IPS-15b (cell line): ENCODE measurements at regions not wholly inside any gene's neighbourhood (a gene's known extent, or its start where the extent isn't known, plus 50 kb on each side); places are given as distances from the start of the nearest gene placed in this dataset.

Source experiments
- H3K27me3 ChIP-seq: one replicate; pipeline ENCODE4 v1.6.1; 2013; ENCODE audit warnings: low read length; ENCODE audit not compliant: control insufficient read depth, insufficient read depth
- H3K36me3 ChIP-seq: one replicate; pipeline ENCODE4 v1.6.1; 2013; ENCODE audit warnings: low read length; ENCODE audit not compliant: control insufficient read depth, insufficient read depth
- H3K4me1 ChIP-seq: one replicate; pipeline ENCODE4 v1.6.1; 2013; ENCODE audit warnings: mild to moderate bottlenecking, low read length; ENCODE audit not compliant: control insufficient read depth, insufficient read depth
- H3K4me3 ChIP-seq: one replicate; pipeline ENCODE4 v1.5.1; 2013; ENCODE audit warnings: low read depth, low read length
- H3K9ac ChIP-seq: one replicate; pipeline ENCODE4 v1.6.1; 2013; ENCODE audit warnings: low read depth, mild to moderate bottlenecking, low read length
- H3K9me3 ChIP-seq: one replicate; pipeline ENCODE4 v1.6.1; 2013; ENCODE audit warnings: mild to moderate bottlenecking, low read length; ENCODE audit not compliant: control insufficient read depth, insufficient read depth

DNA sequence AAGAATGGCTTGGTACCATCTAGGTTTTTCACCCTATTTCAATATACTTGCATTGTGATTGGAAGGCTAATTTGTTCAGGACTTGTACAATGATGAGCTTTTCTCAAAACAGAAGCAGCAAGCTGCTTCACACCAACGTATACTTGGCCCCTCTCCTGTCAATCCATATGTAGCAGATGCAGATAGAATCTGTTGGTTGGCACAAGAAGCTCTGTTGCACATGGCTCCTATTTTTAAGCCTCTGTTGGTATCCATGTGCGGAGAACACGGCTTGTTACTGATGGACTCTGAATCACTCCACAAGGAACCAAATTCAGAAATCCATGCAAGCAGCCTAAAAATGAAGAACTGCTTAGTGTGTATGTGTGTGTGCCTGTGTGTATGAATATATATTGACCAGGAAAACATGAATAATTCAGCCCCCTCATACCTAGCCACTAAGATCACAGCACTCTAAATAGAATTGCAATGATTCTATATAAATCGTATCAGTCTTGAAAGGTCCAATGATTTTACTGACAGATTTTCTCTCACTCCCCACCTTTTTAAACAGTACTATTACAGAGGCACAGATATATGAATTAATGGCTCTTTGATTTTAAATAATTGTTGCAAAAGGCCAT is 258.4 kb upstream of the DPYD start:
- no peaks in the 10 kb centered on the region for H3K36me3 ChIP-seq
- H3K9ac ChIP-seq: no peak overlapping the region
- H3K27me3 ChIP-seq: no peaks in the 10 kb centered on the region
- no peaks in the 10 kb centered on the region for H3K9me3 ChIP-seq
- H3K4me1 ChIP-seq: no peaks in the 10 kb centered on the region
- H3K4me3 ChIP-seq: no peak overlapping the region

GRCh38 chr1:98177751-98178150 is 256.9 kb upstream of the DPYD start:
- Histone ChIP-seq H3K4me1 (no peaks in the 10 kb centered on the region), H3K27me3 (no peaks in the 10 kb centered on the region), H3K36me3 (no peaks in the 10 kb centered on the region), H3K9me3 (no peaks in the 10 kb centered on the region), H3K9ac (no peak overlapping the region), H3K4me3 (no peak overlapping the region)

DNA sequence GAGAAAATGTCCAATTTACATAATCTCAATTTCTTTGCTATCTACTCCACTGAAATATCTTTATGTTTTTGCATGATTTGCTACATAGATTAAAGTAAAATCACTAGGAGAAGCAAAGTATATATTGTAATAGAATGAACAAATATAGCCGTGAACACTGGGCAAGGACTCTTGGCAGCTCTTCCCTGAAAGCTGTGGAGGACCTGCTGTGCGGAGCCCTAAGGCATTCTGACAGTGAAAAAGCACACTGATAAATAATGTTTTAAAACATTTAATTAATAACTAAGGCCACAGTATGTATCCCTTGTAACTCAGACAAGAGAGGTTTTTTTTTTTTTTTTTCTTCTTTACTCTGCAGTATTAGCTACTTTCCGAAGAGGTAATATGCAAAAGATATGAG is 256.1 kb upstream of the DPYD start:
- no peaks in the 10 kb centered on the region for H3K9me3 ChIP-seq
- H3K4me3 ChIP-seq: no peak overlapping the region
- H3K36me3 ChIP-seq: no peaks in the 10 kb centered on the region
- H3K4me1 ChIP-seq: no peaks in the 10 kb centered on the region
- no peaks in the 10 kb centered on the region for H3K27me3 ChIP-seq
- no peak overlapping the region for H3K9ac ChIP-seq

- H3K27me3 ChIP-seq: no peaks in the 10 kb centered on the region
- no peak overlapping the region for H3K4me3 ChIP-seq
- H3K36me3 ChIP-seq: no peaks in the 10 kb centered on the region
- no peaks in the 10 kb centered on the region for H3K9me3 ChIP-seq
- H3K9ac ChIP-seq: no peak overlapping the region
- H3K4me1 ChIP-seq: no peaks in the 10 kb centered on the region
Measured at GRCh38 chr1:98176414-98176813, 255.6 kb upstream of the DPYD start.

DNA sequence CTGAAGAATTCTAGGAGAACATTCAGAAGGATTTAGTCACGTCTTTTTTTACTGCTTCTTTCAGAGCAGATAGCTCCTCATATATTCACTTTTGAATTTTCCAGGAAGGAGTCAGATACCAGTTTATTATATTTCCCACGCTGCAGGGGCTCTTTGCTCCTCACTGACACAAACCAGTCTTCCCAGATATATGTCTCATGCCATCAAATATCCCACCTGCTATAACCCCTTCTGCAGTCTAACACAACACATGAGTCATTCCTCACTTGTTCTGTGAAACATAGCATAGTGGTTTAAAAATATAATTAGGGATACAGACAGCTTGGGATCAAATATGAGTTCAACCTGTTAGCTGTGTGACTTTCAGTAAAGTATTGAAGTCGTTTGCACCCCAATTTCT is 251.7 kb upstream of the DPYD start:
- H3K9me3 ChIP-seq: no peaks in the 10 kb centered on the region
- no peaks in the 10 kb centered on the region for H3K27me3 ChIP-seq
- H3K4me3 ChIP-seq: no peak overlapping the region
- no peak overlapping the region for H3K9ac ChIP-seq
- H3K4me1 ChIP-seq: no peaks in the 10 kb centered on the region
- H3K36me3 ChIP-seq: no peaks in the 10 kb centered on the region

- no peak overlapping the region for H3K9ac ChIP-seq
- no peaks in the 10 kb centered on the region for H3K9me3 ChIP-seq
- H3K27me3 ChIP-seq: no peaks in the 10 kb centered on the region
- no peak overlapping the region for H3K4me3 ChIP-seq
- H3K4me1 ChIP-seq: no peaks in the 10 kb centered on the region
- H3K36me3 ChIP-seq: no peaks in the 10 kb centered on the region
Measured at GRCh38 chr1:98172022-98172421, 251.2 kb upstream of the DPYD start.

GRCh38 chr1:98164509-98164908 is 243.7 kb upstream of the DPYD start:
- no peak overlapping the region for H3K9ac ChIP-seq
- no peaks in the 10 kb centered on the region for H3K9me3 ChIP-seq
- H3K4me1 ChIP-seq: no peaks in the 10 kb centered on the region
- no peak overlapping the region for H3K4me3 ChIP-seq
- no peaks in the 10 kb centered on the region for H3K27me3 ChIP-seq
- no peaks in the 10 kb centered on the region for H3K36me3 ChIP-seq

- Histone ChIP-seq H3K4me1 (no peaks in the 10 kb centered on the region), H3K36me3 (no peaks in the 10 kb centered on the region), H3K9ac (no peak overlapping the region), H3K4me3 (no peak overlapping the region), H3K27me3 (no peaks in the 10 kb centered on the region), H3K9me3 (no peaks in the 10 kb centered on the region)
Measured at GRCh38 chr1:98157524-98158313, 236.9 kb upstream of the DPYD start.

GRCh38 chr1:98147280-98147679 is 226.4 kb upstream of the DPYD start:
- Histone ChIP-seq H3K9ac (no peak overlapping the region), H3K9me3 (no peaks in the 10 kb centered on the region), H3K4me3 (no peak overlapping the region), H3K27me3 (no peaks in the 10 kb centered on the region), H3K4me1 (no peaks in the 10 kb centered on the region), H3K36me3 (no peaks in the 10 kb centered on the region)

DNA sequence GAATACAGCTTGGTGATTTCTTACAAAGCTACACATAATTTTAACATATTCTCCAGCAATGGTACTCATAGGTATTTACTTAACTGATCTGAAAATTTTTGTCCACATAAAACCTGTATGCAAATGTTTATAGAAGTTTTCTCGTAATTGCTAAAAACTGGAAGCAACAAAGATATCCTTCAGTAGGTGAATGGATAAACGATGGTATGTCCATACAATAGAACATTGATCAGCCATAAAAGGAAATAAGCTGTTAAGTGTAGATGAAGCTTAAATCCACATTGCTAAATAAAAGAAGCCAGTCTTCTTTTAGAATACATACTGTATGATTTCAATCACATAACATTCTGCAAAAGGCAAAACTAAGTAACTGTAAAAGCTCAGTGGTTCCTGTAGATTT is 224.8 kb upstream of the DPYD start:
- Histone ChIP-seq H3K4me1 (no peaks in the 10 kb centered on the region), H3K36me3 (no peaks in the 10 kb centered on the region), H3K4me3 (no peak overlapping the region), H3K9ac (no peak overlapping the region), H3K9me3 (no peaks in the 10 kb centered on the region), H3K27me3 (no peaks in the 10 kb centered on the region)

- no peaks in the 10 kb centered on the region for H3K9me3 ChIP-seq
- no peak overlapping the region for H3K9ac ChIP-seq
- H3K36me3 ChIP-seq: no peaks in the 10 kb centered on the region
- no peaks in the 10 kb centered on the region for H3K27me3 ChIP-seq
- no peaks in the 10 kb centered on the region for H3K4me1 ChIP-seq
- no peak overlapping the region for H3K4me3 ChIP-seq
Measured at GRCh38 chr1:98143403-98143802, 222.6 kb upstream of the DPYD start.

DNA sequence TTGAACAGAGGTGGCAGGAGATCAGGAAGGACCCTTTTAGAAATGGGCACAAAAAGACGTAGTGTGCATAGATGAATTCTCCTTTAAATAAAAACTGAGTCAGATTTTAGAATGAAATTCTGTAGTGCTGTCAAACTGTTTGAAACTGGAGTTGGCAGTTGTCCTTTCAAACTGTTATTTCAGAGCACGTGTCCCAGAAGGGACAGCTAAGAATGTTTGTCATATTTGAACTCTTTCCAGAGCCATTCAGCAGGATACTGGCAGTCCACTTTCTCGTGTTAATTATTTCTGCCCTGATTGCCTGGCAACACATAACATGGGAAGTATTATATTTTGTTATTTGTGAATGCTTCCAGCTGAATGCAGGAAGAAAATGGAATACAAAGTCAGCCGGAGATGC is 212.3 kb upstream of the DPYD start:
- Histone ChIP-seq H3K27me3 (no peaks in the 10 kb centered on the region), H3K36me3 (no peaks in the 10 kb centered on the region), H3K9me3 (no peaks in the 10 kb centered on the region), H3K4me3 (no peak overlapping the region), H3K4me1 (no peaks in the 10 kb centered on the region), H3K9ac (no peak overlapping the region)
